HCEC 1CT (cell line): ENCODE measurements at regions not wholly inside any gene's neighbourhood (a gene's known extent, or its start where the extent isn't known, plus 50 kb on each side); places are given as distances from the start of the nearest gene placed in this dataset.
"Not testable (repeated sequence)": the region's sequence is repeated elsewhere in the genome, so short reads cannot be mapped to it uniquely, and the experiment has no call there.

Experiments used
- DNase-seq: peaks from one replicate; pipeline ENCODE4 v3.0.0-alpha.2; 2017

GRCh38 chr5:28975508-28975907, 1937.1 kb upstream of the CDH9 start:
- no peak for DNase-seq

- DNase-seq, result no peak
Measured at GRCh38 chr5:28967848-28968247, 1929.5 kb upstream of the CDH9 start.

- no peak for DNase-seq
Measured at GRCh38 chr5:28961816-28962215, 1923.4 kb upstream of the CDH9 start.

GRCh38 chr5:28958581-28958980, 1920.2 kb upstream of the CDH9 start:
- no peak for DNase-seq

GRCh38 chr5:28957450-28957849, 1919.1 kb upstream of the CDH9 start:
- no peak for DNase-seq

GRCh38 chr5:28954074-28954473, 1915.7 kb upstream of the CDH9 start:
- DNase-seq, result no peak

GRCh38 chr5:28947865-28948264, 1909.5 kb upstream of the CDH9 start:
- no peak for DNase-seq

- DNase-seq, result no peak
Measured at GRCh38 chr5:28945859-28946258, 1907.5 kb upstream of the CDH9 start.

GRCh38 chr5:28929366-28929765, 1891.0 kb upstream of the CDH9 start:
- not testable (repeated sequence) for DNase-seq

- DNase-seq, result not testable (repeated sequence)
Measured at GRCh38 chr5:28928327-28928790, 1890.0 kb upstream of the CDH9 start.

- DNase-seq, result no peak
Measured at GRCh38 chr5:28927559-28928326, 1889.4 kb upstream of the CDH9 start.

GRCh38 chr5:28926422-28926821, 1888.0 kb upstream of the CDH9 start:
- DNase-seq, result no peak

GRCh38 chr5:28917631-28918030, 1879.2 kb upstream of the CDH9 start:
- no peak for DNase-seq

GRCh38 chr5:28914297-28914696, 1875.9 kb upstream of the CDH9 start:
- no peak for DNase-seq

- DNase-seq, result no peak
Measured at GRCh38 chr5:28903643-28904042, 1865.3 kb upstream of the CDH9 start.

GRCh38 chr5:28896949-28897348, 1858.6 kb upstream of the CDH9 start:
- peak; percentile 21 for DNase-seq

GRCh38 chr5:28880936-28881335, 1842.5 kb upstream of the CDH9 start:
- no peak for DNase-seq

GRCh38 chr5:28877050-28877449, 1838.7 kb upstream of the CDH9 start:
- DNase-seq, result no peak

GRCh38 chr5:28864006-28864405, 1825.6 kb upstream of the CDH9 start:
- DNase-seq, result no peak

- DNase-seq, result no peak
Measured at GRCh38 chr5:28862860-28863196, 1824.4 kb upstream of the CDH9 start.

- DNase-seq, result no peak
Measured at GRCh38 chr5:28862137-28862859, 1823.9 kb upstream of the CDH9 start.

GRCh38 chr5:28855626-28856025, 1817.2 kb upstream of the CDH9 start:
- DNase-seq, result no peak

- DNase-seq, result no peak
Measured at GRCh38 chr5:28850320-28850921, 1812.0 kb upstream of the CDH9 start.

- no peak for DNase-seq
Measured at GRCh38 chr5:28831042-28831441, 1792.7 kb upstream of the CDH9 start.
